Pancreas (tissue), 10 donors: ENCODE measurements at regions not wholly inside any gene's neighbourhood (a gene's known extent, or its start where the extent isn't known, plus 50 kb on each side); places are given as distances from the start of the nearest gene placed in this dataset.
A peak's percentile ranks its signal among the peaks of the same experiment; 100 is the strongest.
"Not testable (repeated sequence)": the region's sequence is repeated elsewhere in the genome, so short reads cannot be mapped to it uniquely, and the experiment has no call there.

ENCODE experiments used
- ATAC-seq, 4 donors: fragments of 200-7000 bp; cut with Tn5 transposase; one replicate each; pipeline versions ENCODE4 v1.8.0 to v1.9.1; 2020; ENCODE audit warnings: mild to moderate bottlenecking in 4 of 4, moderate library complexity in 4 of 4
- DNase-seq, 6 donors: peaks; one replicate each; pipeline ENCODE4 v3.0.0-alpha.2; 2020
- FAIRE-seq: peaks from 2 replicates; lab custom pipeline; 2012; peaks lifted over from hg19 to GRCh38; lab: Jason Lieb, UNC
- H3K27ac ChIP-seq, 4 donors: fragments of 200-600 bp; sonication (generic); 1 replicate in 3 of 4; 2 replicates in 1 of 4; pipeline versions ENCODE4 v1.5.0 to v1.8.0; 2020
- H3K27me3 ChIP-seq, 4 donors: fragments of 200-600 bp; one replicate each; pipeline ENCODE4 v1.8.0; 2021
- H3K36me3 ChIP-seq, 3 donors: fragments of 200-600 bp; sonication (generic) in 1 of 3; one replicate each; pipeline versions ENCODE4 v1.5.0 to v1.8.0; 2020 to 2021
- H3K4me1 ChIP-seq, 3 donors: fragments of 200-600 bp; one replicate each; pipeline ENCODE4 v1.8.0; 2021
- H3K4me3 ChIP-seq, 4 donors: fragments of 200-600 bp; sonication (generic) in 2 of 4; one replicate each; pipeline versions ENCODE4 v1.5.0 to v1.8.0; 2020 to 2021
- H3K9me3 ChIP-seq, 4 donors: fragments of 200-600 bp; one replicate each; pipeline ENCODE4 v1.8.0; 2021
- CTCF ChIP-seq, 4 donors: fragments of 200-600 bp; sonication (generic) in 3 of 4; IDR thresholded peaks; one replicate each; pipeline versions ENCODE4 v1.5.0 to v1.8.0; 2021; ENCODE audit warnings: antibody characterized with exemption in 4 of 4
- WGBS, 2 donors: extraction: QIAGEN DNeasy Blood & Tissue Kit; methylation state at CpG; one replicate each; pipeline ENCODE4 v1.1.7; 2013; 5-methylcytosine and 5-hydroxymethylcytosine counted together
- intact Hi-C, 3 donors: fragments of 100-400 bp; cut with DNase I; formaldehyde crosslinking; loops; one replicate each; pipeline versions ENCODE4 v1.11.1 to v1.14.2; 2022
- donor health status: healthy with polysubstance abuse.
- donor health status: DM: no; HTN: no; CAD: no; lungs with moderate emphysema.
- donor health status: DM: no; HTN: no; CAD: no.
- donor health status: control.
- donor health status: control.
- donor health status: Bipolar disorder and iron deficiency.
- donor health status: DM: yes; HTN: yes; CAD: no.
- donor health status: DM: no; HTN: no; CAD: no.
- donor health status: DM: no; HTN: no; CAD: no.
- donor health status: DM: yes; HTN: yes; CAD: no.

GRCh38 chr6:151690768-151691562 is 116.5 kb upstream of the ESR1 start:
- Histone ChIP-seq H3K4me1 (no peaks in the 10 kb centered on the region), H3K27ac (peak overlapping the region in 2 of 4 donors; percentile 19 to 24), H3K4me3 (no peak overlapping the region)

GRCh38 chr6:151692216-151692615 is 115.3 kb upstream of the ESR1 start:
- Histone ChIP-seq H3K9me3 (no peaks in the 10 kb centered on the region), H3K4me1 (no peaks in the 10 kb centered on the region), H3K27me3 (no peaks in the 10 kb centered on the region), H3K27ac (peak overlapping the region in 1 of 4 donors; percentile 24), H3K4me3 (no peak overlapping the region), H3K36me3 (no peaks in the 10 kb centered on the region)
- 31 to 40% methylated on average over 4 of the region's 4 CpGs for WGBS, 2 donors
- FAIRE-seq = no peak
- intact Hi-C loops = no loop called here
- TF ChIP-seq CTCF (IDR thresholded peaks at IDR 0.05) = no peak
- ATAC-seq = no peak
- no peak for DNase-seq

More at GRCh38 chr6:151690768-151691562, 116.5 kb upstream of the ESR1 start:
- DNase-seq = peak in 1 of 6 donors; percentile 18
- intact Hi-C loops = no loop called here
- H3K36me3 ChIP-seq = no peaks in the 10 kb centered on the region
- ATAC-seq = peak in 2 of 4 donors; percentile 85 to 86
- 67 to 71% methylated on average over 8 of the region's 8 CpGs for WGBS, 2 donors
- no peaks in the 10 kb centered on the region for H3K9me3 ChIP-seq
- no peak for FAIRE-seq
- no peak for TF ChIP-seq CTCF (IDR thresholded peaks at IDR 0.05)
- H3K27me3 ChIP-seq = no peaks in the 10 kb centered on the region

GRCh38 chr6:151693366-151693765 is 114.1 kb upstream of the ESR1 start:
- H3K27ac ChIP-seq = no peak overlapping the region
- no peaks in the 10 kb centered on the region for H3K4me1 ChIP-seq
- TF ChIP-seq CTCF (IDR thresholded peaks at IDR 0.05) = no peak
- intact Hi-C loops = no loop called here
- H3K4me3 ChIP-seq = no peak overlapping the region
- ATAC-seq (no peak), FAIRE-seq (no peak), DNase-seq (no peak)
- 75 to 87% methylated on average over 5 of the region's 5 CpGs for WGBS, 2 donors
- H3K27me3 ChIP-seq = no peaks in the 10 kb centered on the region
- no peaks in the 10 kb centered on the region for H3K36me3 ChIP-seq
- H3K9me3 ChIP-seq = no peaks in the 10 kb centered on the region

- H3K27me3 ChIP-seq = no peaks in the 10 kb centered on the region
- DNase-seq (no peak), ATAC-seq (no peak), FAIRE-seq (no peak)
- no peaks in the 10 kb centered on the region for H3K36me3 ChIP-seq
- H3K4me3 ChIP-seq = no peak overlapping the region
- intact Hi-C loops = no loop called here
- H3K27ac ChIP-seq = no peak overlapping the region
- no peak for TF ChIP-seq CTCF (IDR thresholded peaks at IDR 0.05)
- H3K9me3 ChIP-seq = no peaks in the 10 kb centered on the region
- no peaks in the 10 kb centered on the region for H3K4me1 ChIP-seq
Measured at GRCh38 chr6:151695156-151695555, 112.3 kb upstream of the ESR1 start.

GRCh38 chr6:151696302-151696701 is 111.2 kb upstream of the ESR1 start:
- WGBS, 2 donors = 85 to 86% methylated on average over 4 of the region's 4 CpGs
- H3K4me3 ChIP-seq, H3K27ac ChIP-seq, intact Hi-C loops, H3K9me3 ChIP-seq, H3K4me1 ChIP-seq, H3K36me3 ChIP-seq, DNase-seq, FAIRE-seq, ATAC-seq, H3K27me3 ChIP-seq: not testable (repeated sequence)
